K562 (cell line): ENCODE measurements at regions not wholly inside any gene's neighbourhood (a gene's known extent, or its start where the extent isn't known, plus 50 kb on each side); places are given as distances from the start of the nearest gene placed in this dataset.

Experiments
- ARID4B ChIP-seq: sonication (generic); formaldehyde crosslinking; IDR thresholded peaks from 2 replicates; pipeline ENCODE4 v1.8.0; 2022; ENCODE audit warnings: mild to moderate bottlenecking, missing genetic modification reagents
- BRCA1 ChIP-seq, 2 experiments: fragments of 450-650 bp in 1 of 2; sonication (generic) in 1 of 2; formaldehyde crosslinking in 1 of 2; IDR thresholded peaks; 2 replicates each; pipeline versions ENCODE4 v1.5.0 to v1.6.1; 2017 to 2020; ENCODE audit warnings: mild to moderate bottlenecking in 1 of 2, missing genetic modification reagents in 1 of 2
- CCNT2 ChIP-seq: IDR thresholded peaks from 2 replicates; pipeline ENCODE4 v1.6.1; 2011; ENCODE audit warnings: borderline replicate concordance, low read depth, mild to moderate bottlenecking, moderate library complexity, mixed read lengths, low read length; ENCODE audit not compliant: insufficient read length; ENCODE audit errors: extremely low read depth
- CEBPZ ChIP-seq: fragments of 150-350 bp; IDR thresholded peaks from 2 replicates; pipeline ENCODE4 v1.6.1; 2014; ENCODE audit warnings: low read depth, mild to moderate bottlenecking, low read length, borderline replicate concordance
- DEAF1 ChIP-seq: fragments of 450-650 bp; formaldehyde crosslinking; IDR thresholded peaks from 2 replicates; pipeline ENCODE4 v1.4.0; 2020; ENCODE audit warnings: mild to moderate bottlenecking, moderate library complexity
- E2F5 ChIP-seq: sonication (generic); formaldehyde crosslinking; IDR thresholded peaks from 2 replicates; pipeline ENCODE4 v1.8.0; 2022; ENCODE audit warnings: mild to moderate bottlenecking, missing genetic modification reagents
- FOXA1 ChIP-seq: fragments of 450-650 bp; IDR thresholded peaks from 2 replicates; pipeline ENCODE4 v1.6.1; 2016; ENCODE audit warnings: mild to moderate bottlenecking, borderline replicate concordance
- HIVEP1 ChIP-seq: fragments of 250-450 bp; sonication (Bioruptor Pico); IDR thresholded peaks from 2 replicates; pipeline ENCODE4 v1.4.0; 2020; ENCODE audit warnings: mild to moderate bottlenecking
- JUN ChIP-seq, 2 experiments: sonication (generic) in 1 of 2; formaldehyde crosslinking in 1 of 2; IDR thresholded peaks; 2 replicates each; pipeline versions ENCODE4 v1.6.1 to v1.8.0; 2012 to 2022; ENCODE audit warnings: borderline replicate concordance in 2 of 2, mild to moderate bottlenecking in 2 of 2, improper control_type of control experiment in 1 of 2, low read depth in 1 of 2, low read length in 1 of 2, missing genetic modification reagents in 1 of 2
- NFE2 ChIP-seq: IDR thresholded peaks from 2 replicates; pipeline ENCODE4 v1.6.1; 2014; ENCODE audit warnings: antibody characterized with exemption, low read depth
- NFXL1 ChIP-seq: fragments of 450-650 bp; formaldehyde crosslinking; IDR thresholded peaks from 2 replicates; pipeline ENCODE4 v1.4.0; 2021; ENCODE audit warnings: mild to moderate bottlenecking
- NFYB ChIP-seq: IDR thresholded peaks from 2 replicates; pipeline ENCODE4 v1.6.1; 2011; ENCODE audit warnings: mild to moderate bottlenecking, moderate library complexity; ENCODE audit not compliant: insufficient read length; ENCODE audit errors: extremely low read depth
- NUFIP1 ChIP-seq: fragments of 450-650 bp; IDR thresholded peaks from 2 replicates; pipeline ENCODE4 v1.6.1; 2018; ENCODE audit not compliant: partially characterized antibody
- SETDB1 ChIP-seq: IDR thresholded peaks from one replicate; pipeline ENCODE4 v1.6.1; 2012; ENCODE audit warnings: low read length, control low read depth, inconsistent platforms
- TAF1 ChIP-seq: IDR thresholded peaks from 2 replicates; pipeline ENCODE4 v1.6.1; 2011; ENCODE audit warnings: mild to moderate bottlenecking, low read length, moderate library complexity; ENCODE audit not compliant: insufficient read depth, control insufficient read depth, severe bottlenecking; ENCODE audit errors: extremely low read depth
- TAF9B ChIP-seq: fragments of 450-650 bp; IDR thresholded peaks from 2 replicates; pipeline ENCODE4 v1.6.1; 2018; ENCODE audit warnings: mild to moderate bottlenecking; ENCODE audit not compliant: partially characterized antibody
- TGIF2 ChIP-seq: sonication (generic); formaldehyde crosslinking; IDR thresholded peaks from 2 replicates; pipeline ENCODE4 v1.8.1; 2022; ENCODE audit warnings: mild to moderate bottlenecking, missing genetic modification reagents, moderate library complexity

GRCh38 chr11:69981119-69981784 lies 96.9 kb upstream of the ANO1 start (continued):
- no peak for TF ChIP-seq NFE2
- no peak for TF ChIP-seq CEBPZ
- no peak for TF ChIP-seq TGIF2 (CRISPR knock-in tag)
- peak; percentile 78 for TF ChIP-seq CCNT2
- no peak for TF ChIP-seq BRCA1 (IDR thresholded peaks at IDR 0.05)
- no peak for TF ChIP-seq BRCA1 (CRISPR knock-in tag; IDR thresholded peaks at IDR 0.05)
- no peak for TF ChIP-seq DEAF1
- no peak for TF ChIP-seq NFYB
- TF ChIP-seq NFXL1 (CRISPR knock-in tag): no peak
- no peak for TF ChIP-seq NUFIP1
- TF ChIP-seq JUN (IDR thresholded peaks at IDR 0.05; ENCODE audit: borderline replicate concordance, low read depth, low read length): 0 out of 2 replicates have a peak, but pooled peaks have one; percentile 42
- no peak for TF ChIP-seq JUN (CRISPR knock-in tag; IDR thresholded peaks at IDR 0.05; ENCODE audit: borderline replicate concordance)
- TF ChIP-seq FOXA1: no peak
- TF ChIP-seq TAF1: no peak
- no peak for TF ChIP-seq HIVEP1 (CRISPR knock-in tag)
- TF ChIP-seq E2F5: no peak
- TF ChIP-seq SETDB1: no peak
- TF ChIP-seq TAF9B: no peak
- TF ChIP-seq ARID4B (CRISPR knock-in tag): no peak
